ENCODE measurements at regions not wholly inside any gene's neighbourhood (a gene's known extent, or its start where the extent isn't known, plus 50 kb on each side); places are given as distances from the start of the nearest gene placed in this dataset.
"Not testable (repeated sequence)": the region's sequence is repeated elsewhere in the genome, so short reads cannot be mapped to it uniquely, and the experiment has no call there.

- H3K36me3 ChIP-seq; intact Hi-C loops (cut with DNase I); H3K27ac ChIP-seq; DNase-seq (ENCODE audit: extremely low spot score in 2 of 2); H3K9me3 ChIP-seq; H3K27me3 ChIP-seq; H3K4me3 ChIP-seq: not testable (repeated sequence)
- peaks cover 14% of the 10 kb centered on the region for H3K4me1 ChIP-seq
Observed at GRCh38 chr12:10453-10852, 56.1 kb upstream of the IQSEC3 start.

DNA sequence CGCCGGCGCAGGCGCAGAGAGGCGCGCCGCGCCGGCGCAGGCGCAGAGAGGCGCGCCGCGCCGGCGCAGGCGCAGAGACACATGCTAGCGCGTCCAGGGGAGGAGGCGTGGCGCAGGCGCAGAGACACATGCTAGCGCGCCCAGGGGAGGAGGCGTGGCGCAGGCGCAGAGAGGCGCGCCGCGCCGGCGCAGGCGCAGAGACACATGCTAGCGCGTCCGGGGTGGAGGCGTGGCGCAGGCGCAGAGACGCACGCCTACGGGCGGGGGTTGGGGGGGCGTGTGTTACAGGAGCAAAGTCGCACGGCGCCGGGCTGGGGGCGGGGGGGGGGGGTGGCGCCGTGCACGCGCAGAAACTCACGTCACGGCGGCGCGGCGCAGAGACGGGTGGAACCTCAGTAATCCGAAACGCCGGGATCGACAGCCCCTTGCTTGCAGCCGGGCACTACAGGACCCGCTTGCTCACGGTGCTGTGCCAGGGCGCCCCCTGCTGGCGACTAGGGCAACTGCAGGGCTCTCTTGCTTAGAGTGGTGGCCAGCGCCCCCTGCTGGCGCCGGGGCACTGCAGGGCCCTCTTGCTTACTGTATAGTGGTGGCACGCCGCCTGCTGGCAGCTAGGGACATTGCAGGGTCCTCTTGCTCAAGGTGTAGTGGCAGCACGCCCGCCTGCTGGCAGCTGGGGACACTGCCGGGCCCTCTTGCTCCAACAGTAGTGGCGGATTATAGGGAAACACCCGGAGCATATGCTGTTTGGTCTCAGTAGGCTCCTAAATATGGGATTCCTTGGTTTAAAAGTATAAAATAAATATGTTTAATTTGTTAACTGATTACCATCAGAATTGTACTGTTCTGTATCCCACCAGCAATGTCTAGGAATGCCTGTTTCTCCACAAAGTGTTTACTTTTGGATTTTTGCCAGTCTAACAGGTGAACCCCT is 55.4 kb upstream of the IQSEC3 start:
- H3K9me3 ChIP-seq; H3K27me3 ChIP-seq; H3K36me3 ChIP-seq; intact Hi-C loops (cut with DNase I); DNase-seq (ENCODE audit: extremely low spot score in 2 of 2); H3K27ac ChIP-seq; H3K4me3 ChIP-seq: not testable (repeated sequence)
- H3K4me1 ChIP-seq, result peaks cover 14% of the 10 kb centered on the region

DNA sequence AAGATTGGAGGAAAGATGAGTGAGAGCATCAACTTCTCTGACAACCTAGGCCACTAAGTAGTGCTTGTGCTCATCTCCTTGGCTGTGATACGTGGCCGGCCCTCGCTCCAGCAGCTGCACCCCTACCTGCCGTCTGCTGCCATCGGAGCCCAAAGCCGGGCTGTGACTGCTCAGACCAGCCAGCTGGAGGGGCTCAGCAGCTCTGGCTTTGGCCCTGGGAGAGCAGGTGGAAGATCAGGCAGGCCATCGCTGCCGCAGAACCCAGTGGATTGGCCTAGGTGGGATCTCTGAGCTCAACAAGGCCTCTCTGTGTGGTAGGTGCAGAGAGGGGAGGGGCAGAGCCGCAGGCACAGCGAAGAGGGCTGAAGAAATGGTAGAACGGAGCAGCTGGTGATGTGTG is 54.3 kb upstream of the IQSEC3 start:
- DNase-seq (ENCODE audit: extremely low spot score in 2 of 2), result peak in 1 of 2 donors; percentile 82
- intact Hi-C loops (cut with DNase I); H3K27ac ChIP-seq; H3K9me3 ChIP-seq; H3K27me3 ChIP-seq; H3K36me3 ChIP-seq; H3K4me3 ChIP-seq: not testable (repeated sequence)
- peaks cover 14% of the 10 kb centered on the region for H3K4me1 ChIP-seq

GRCh38 chr12:12725-13640 is 53.6 kb upstream of the IQSEC3 start:
- H3K27me3 ChIP-seq; H3K4me3 ChIP-seq; H3K9me3 ChIP-seq; H3K36me3 ChIP-seq; intact Hi-C loops (cut with DNase I); H3K27ac ChIP-seq: not testable (repeated sequence)
- H3K4me1 ChIP-seq, result peaks cover 14% of the 10 kb centered on the region
- peak; percentile 90 to 96 for DNase-seq (ENCODE audit: extremely low spot score in 2 of 2)

GRCh38 chr12:13841-14240 is 52.7 kb upstream of the IQSEC3 start:
- DNase-seq (ENCODE audit: extremely low spot score in 2 of 2); H3K27me3 ChIP-seq; H3K27ac ChIP-seq; H3K4me3 ChIP-seq; intact Hi-C loops (cut with DNase I); H3K36me3 ChIP-seq; H3K9me3 ChIP-seq: not testable (repeated sequence)
- H3K4me1 ChIP-seq, result peaks cover 14% of the 10 kb centered on the region

- H3K9me3 ChIP-seq; H3K36me3 ChIP-seq; H3K4me3 ChIP-seq; DNase-seq (ENCODE audit: extremely low spot score in 2 of 2); H3K27me3 ChIP-seq; intact Hi-C loops (cut with DNase I); H3K27ac ChIP-seq: not testable (repeated sequence)
- peaks cover 14% of the 10 kb centered on the region for H3K4me1 ChIP-seq
Observed at GRCh38 chr12:14696-15095, 51.9 kb upstream of the IQSEC3 start.

GRCh38 chr12:15381-15780 is 51.2 kb upstream of the IQSEC3 start:
- H3K36me3 ChIP-seq; H3K4me3 ChIP-seq; DNase-seq (ENCODE audit: extremely low spot score in 2 of 2); H3K9me3 ChIP-seq; intact Hi-C loops (cut with DNase I); H3K27ac ChIP-seq; H3K27me3 ChIP-seq: not testable (repeated sequence)
- peaks cover 14% of the 10 kb centered on the region for H3K4me1 ChIP-seq

- H3K27ac ChIP-seq; H3K27me3 ChIP-seq; H3K9me3 ChIP-seq; H3K36me3 ChIP-seq; H3K4me3 ChIP-seq; DNase-seq (ENCODE audit: extremely low spot score in 2 of 2); intact Hi-C loops (cut with DNase I): not testable (repeated sequence)
- peaks cover 14% of the 10 kb centered on the region for H3K4me1 ChIP-seq
Observed at GRCh38 chr12:16019-16418, 50.5 kb upstream of the IQSEC3 start.

GRCh38 chr12:16541-16940 is 50.0 kb upstream of the IQSEC3 start:
- H3K27me3 ChIP-seq; H3K36me3 ChIP-seq; DNase-seq (ENCODE audit: extremely low spot score in 2 of 2); H3K27ac ChIP-seq; H3K9me3 ChIP-seq; intact Hi-C loops (cut with DNase I); H3K4me3 ChIP-seq: not testable (repeated sequence)
- H3K4me1 ChIP-seq, result peaks cover 14% of the 10 kb centered on the region

Data from vagina (tissue), 2 donors.